ENCODE measurements at regions not wholly inside any gene's neighbourhood (a gene's known extent, or its start where the extent isn't known, plus 50 kb on each side); places are given as distances from the start of the nearest gene placed in this dataset.

- H3K9ac ChIP-seq (ENCODE audit: low read depth in 1 of 2, low read length in 2 of 2), result no peak overlapping the region
Observed at GRCh38 chr6:170067181-170067641, 223.7 kb downstream of the DLL1 start.

GRCh38 chr6:170066679-170067078 is 224.2 kb downstream of the DLL1 start:
- H3K27ac ChIP-seq (ENCODE audit: low read depth, low read length), result no peak overlapping the region
- H3K4me3 ChIP-seq (ENCODE audit: low read depth in 1 of 2, low read length in 2 of 2), result no peak overlapping the region
- H3K36me3 ChIP-seq (ENCODE audit: control insufficient read depth in 1 of 2, insufficient read depth in 2 of 2, low read length in 2 of 2), result no peaks in the 10 kb centered on the region
- H3K9me3 ChIP-seq (ENCODE audit: control insufficient read depth in 1 of 2, low read length in 2 of 2), result peaks cover 0 to 6% of the 10 kb centered on the region in 2 donors
- H3K27me3 ChIP-seq (ENCODE audit: control insufficient read depth in 1 of 2, insufficient read depth in 2 of 2, low read length in 2 of 2), result no peaks in the 10 kb centered on the region
- no peaks in the 10 kb centered on the region for H3K4me1 ChIP-seq (ENCODE audit: control insufficient read depth in 1 of 2, insufficient read depth in 2 of 2, low read length in 2 of 2)
- H3K9ac ChIP-seq (ENCODE audit: low read depth in 1 of 2, low read length in 2 of 2), result no peak overlapping the region

More at GRCh38 chr6:170067181-170067641, 223.7 kb downstream of the DLL1 start:
- Histone ChIP-seq H3K4me3 (ENCODE audit: low read depth in 1 of 2, low read length in 2 of 2) (no peak overlapping the region), H3K36me3 (ENCODE audit: control insufficient read depth in 1 of 2, insufficient read depth in 2 of 2, low read length in 2 of 2) (no peaks in the 10 kb centered on the region), H3K9me3 (ENCODE audit: control insufficient read depth in 1 of 2, low read length in 2 of 2) (peaks cover 0 to 6% of the 10 kb centered on the region in 2 donors), H3K27me3 (ENCODE audit: control insufficient read depth in 1 of 2, insufficient read depth in 2 of 2, low read length in 2 of 2) (no peaks in the 10 kb centered on the region), H3K4me1 (ENCODE audit: control insufficient read depth in 1 of 2, insufficient read depth in 2 of 2, low read length in 2 of 2) (no peaks in the 10 kb centered on the region), H3K27ac (ENCODE audit: low read depth, low read length) (no peak overlapping the region)

GRCh38 chr6:170063851-170064602 is 226.9 kb downstream of the DLL1 start:
- no peaks in the 10 kb centered on the region for H3K4me1 ChIP-seq (ENCODE audit: control insufficient read depth in 1 of 2, insufficient read depth in 2 of 2, low read length in 2 of 2)
- no peak overlapping the region for H3K27ac ChIP-seq (ENCODE audit: low read depth, low read length)
- no peaks in the 10 kb centered on the region for H3K27me3 ChIP-seq (ENCODE audit: control insufficient read depth in 1 of 2, insufficient read depth in 2 of 2, low read length in 2 of 2)
- no peaks in the 10 kb centered on the region for H3K36me3 ChIP-seq (ENCODE audit: control insufficient read depth in 1 of 2, insufficient read depth in 2 of 2, low read length in 2 of 2)
- H3K9me3 ChIP-seq (ENCODE audit: control insufficient read depth in 1 of 2, low read length in 2 of 2), result no peaks in the 10 kb centered on the region
- H3K9ac ChIP-seq (ENCODE audit: low read depth in 1 of 2, low read length in 2 of 2), result no peak overlapping the region
- H3K4me3 ChIP-seq (ENCODE audit: low read depth in 1 of 2, low read length in 2 of 2), result no peak overlapping the region

GRCh38 chr6:170063431-170063830 is 227.4 kb downstream of the DLL1 start:
- H3K4me3 ChIP-seq (ENCODE audit: low read depth in 1 of 2, low read length in 2 of 2), result no peak overlapping the region
- H3K9ac ChIP-seq (ENCODE audit: low read depth in 1 of 2, low read length in 2 of 2), result no peak overlapping the region
- H3K4me1 ChIP-seq (ENCODE audit: control insufficient read depth in 1 of 2, insufficient read depth in 2 of 2, low read length in 2 of 2), result no peaks in the 10 kb centered on the region
- no peaks in the 10 kb centered on the region for H3K9me3 ChIP-seq (ENCODE audit: control insufficient read depth in 1 of 2, low read length in 2 of 2)
- H3K27ac ChIP-seq (ENCODE audit: low read depth, low read length), result no peak overlapping the region
- no peaks in the 10 kb centered on the region for H3K36me3 ChIP-seq (ENCODE audit: control insufficient read depth in 1 of 2, insufficient read depth in 2 of 2, low read length in 2 of 2)
- no peaks in the 10 kb centered on the region for H3K27me3 ChIP-seq (ENCODE audit: control insufficient read depth in 1 of 2, insufficient read depth in 2 of 2, low read length in 2 of 2)

GRCh38 chr6:170062915-170063241 is 228.0 kb downstream of the DLL1 start:
- Histone ChIP-seq H3K4me3 (ENCODE audit: low read depth in 1 of 2, low read length in 2 of 2) (no peak overlapping the region), H3K9ac (ENCODE audit: low read depth in 1 of 2, low read length in 2 of 2) (no peak overlapping the region), H3K9me3 (ENCODE audit: control insufficient read depth in 1 of 2, low read length in 2 of 2) (no peaks in the 10 kb centered on the region), H3K4me1 (ENCODE audit: control insufficient read depth in 1 of 2, insufficient read depth in 2 of 2, low read length in 2 of 2) (no peaks in the 10 kb centered on the region), H3K27me3 (ENCODE audit: control insufficient read depth in 1 of 2, insufficient read depth in 2 of 2, low read length in 2 of 2) (no peaks in the 10 kb centered on the region), H3K36me3 (ENCODE audit: control insufficient read depth in 1 of 2, insufficient read depth in 2 of 2, low read length in 2 of 2) (no peaks in the 10 kb centered on the region), H3K27ac (ENCODE audit: low read depth, low read length) (no peak overlapping the region)

- Histone ChIP-seq H3K27ac (ENCODE audit: low read depth, low read length) (no peak overlapping the region), H3K4me3 (ENCODE audit: low read depth in 1 of 2, low read length in 2 of 2) (no peak overlapping the region), H3K4me1 (ENCODE audit: control insufficient read depth in 1 of 2, insufficient read depth in 2 of 2, low read length in 2 of 2) (no peaks in the 10 kb centered on the region), H3K36me3 (ENCODE audit: control insufficient read depth in 1 of 2, insufficient read depth in 2 of 2, low read length in 2 of 2) (no peaks in the 10 kb centered on the region), H3K27me3 (ENCODE audit: control insufficient read depth in 1 of 2, insufficient read depth in 2 of 2, low read length in 2 of 2) (no peaks in the 10 kb centered on the region), H3K9me3 (ENCODE audit: control insufficient read depth in 1 of 2, low read length in 2 of 2) (no peaks in the 10 kb centered on the region), H3K9ac (ENCODE audit: low read depth in 1 of 2, low read length in 2 of 2) (no peak overlapping the region)
Observed at GRCh38 chr6:170062209-170062914, 228.5 kb downstream of the DLL1 start.

GRCh38 chr6:170058878-170059485 is 231.9 kb downstream of the DLL1 start:
- Histone ChIP-seq H3K4me3 (ENCODE audit: low read depth in 1 of 2, low read length in 2 of 2) (no peak overlapping the region), H3K4me1 (ENCODE audit: control insufficient read depth in 1 of 2, insufficient read depth in 2 of 2, low read length in 2 of 2) (no peaks in the 10 kb centered on the region), H3K9ac (ENCODE audit: low read depth in 1 of 2, low read length in 2 of 2) (no peak overlapping the region), H3K27me3 (ENCODE audit: control insufficient read depth in 1 of 2, insufficient read depth in 2 of 2, low read length in 2 of 2) (no peaks in the 10 kb centered on the region), H3K27ac (ENCODE audit: low read depth, low read length) (no peak overlapping the region), H3K36me3 (ENCODE audit: control insufficient read depth in 1 of 2, insufficient read depth in 2 of 2, low read length in 2 of 2) (no peaks in the 10 kb centered on the region), H3K9me3 (ENCODE audit: control insufficient read depth in 1 of 2, low read length in 2 of 2) (no peaks in the 10 kb centered on the region)

- Histone ChIP-seq H3K9me3 (ENCODE audit: control insufficient read depth in 1 of 2, low read length in 2 of 2) (no peaks in the 10 kb centered on the region), H3K4me3 (ENCODE audit: low read depth in 1 of 2, low read length in 2 of 2) (no peak overlapping the region), H3K27me3 (ENCODE audit: control insufficient read depth in 1 of 2, insufficient read depth in 2 of 2, low read length in 2 of 2) (no peaks in the 10 kb centered on the region), H3K36me3 (ENCODE audit: control insufficient read depth in 1 of 2, insufficient read depth in 2 of 2, low read length in 2 of 2) (no peaks in the 10 kb centered on the region), H3K9ac (ENCODE audit: low read depth in 1 of 2, low read length in 2 of 2) (no peak overlapping the region), H3K4me1 (ENCODE audit: control insufficient read depth in 1 of 2, insufficient read depth in 2 of 2, low read length in 2 of 2) (no peaks in the 10 kb centered on the region), H3K27ac (ENCODE audit: low read depth, low read length) (no peak overlapping the region)
Observed at GRCh38 chr6:170057961-170058877, 232.7 kb downstream of the DLL1 start.

- Histone ChIP-seq H3K9me3 (ENCODE audit: control insufficient read depth in 1 of 2, low read length in 2 of 2) (no peaks in the 10 kb centered on the region), H3K27ac (ENCODE audit: low read depth, low read length) (no peak overlapping the region), H3K4me1 (ENCODE audit: control insufficient read depth in 1 of 2, insufficient read depth in 2 of 2, low read length in 2 of 2) (no peaks in the 10 kb centered on the region), H3K4me3 (ENCODE audit: low read depth in 1 of 2, low read length in 2 of 2) (no peak overlapping the region), H3K9ac (ENCODE audit: low read depth in 1 of 2, low read length in 2 of 2) (no peak overlapping the region), H3K27me3 (ENCODE audit: control insufficient read depth in 1 of 2, insufficient read depth in 2 of 2, low read length in 2 of 2) (no peaks in the 10 kb centered on the region), H3K36me3 (ENCODE audit: control insufficient read depth in 1 of 2, insufficient read depth in 2 of 2, low read length in 2 of 2) (no peaks in the 10 kb centered on the region)
Observed at GRCh38 chr6:170057034-170057734, 233.7 kb downstream of the DLL1 start.

Data from duodenal mucosa (tissue), 2 donors.